Gastrocnemius medialis (tissue), 4 donors: ENCODE measurements at regions not wholly inside any gene's neighbourhood (a gene's known extent, or its start where the extent isn't known, plus 50 kb on each side); places are given as distances from the start of the nearest gene placed in this dataset.

Experiments used
- ATAC-seq, 2 donors: fragments of 150-250 bp; one replicate each; pipeline ENCODE4 v1.9.1; 2016
- DNase-seq, 2 donors: peaks; one replicate each; pipeline ENCODE4 v3.0.0-alpha.2; 2019
- H3K27ac ChIP-seq, 4 donors: fragments of 200-600 bp; sonication (generic); 1 replicate in 1 of 4; 2 replicates in 3 of 4; pipeline ENCODE4 v1.5.1; 2016 to 2018; ENCODE audit warnings: mild to moderate bottlenecking in 2 of 4, moderate library complexity in 1 of 4
- H3K27me3 ChIP-seq, 3 donors: fragments of 200-600 bp; sonication (generic) in 2 of 3; 1 replicate in 1 of 3; 2 replicates in 2 of 3; pipeline versions ENCODE4 v1.5.1 to v1.6.0; 2016 to 2019; ENCODE audit warnings: mild to moderate bottlenecking in 1 of 3, moderate library complexity in 1 of 3
- H3K36me3 ChIP-seq, 2 donors: fragments of 200-600 bp; sonication (generic) in 1 of 2; one replicate each; pipeline ENCODE4 v1.5.1; 2017 to 2018
- H3K4me1 ChIP-seq, 2 donors: fragments of 200-600 bp; sonication (generic) in 1 of 2; one replicate each; pipeline ENCODE4 v1.5.1; 2016 to 2017; ENCODE audit warnings: mild to moderate bottlenecking in 2 of 2
- H3K4me3 ChIP-seq, 4 donors: fragments of 200-600 bp; sonication (generic) in 3 of 4; 1 replicate in 1 of 4; 2 replicates in 3 of 4; pipeline ENCODE4 v1.5.1; 2016 to 2019; ENCODE audit warnings: mild to moderate bottlenecking in 2 of 4
- H3K9me3 ChIP-seq, 3 donors: fragments of 200-600 bp; sonication (generic) in 2 of 3; 1 replicate in 1 of 3; 2 replicates in 2 of 3; pipeline ENCODE4 v1.5.1; 2016 to 2019
- CTCF ChIP-seq, 5 experiments: fragments of 450-650 bp in 3 of 5; fragments of 200-600 bp in 2 of 5; sonication (generic) in 2 of 5; IDR thresholded peaks in 4 of 5; conservative IDR thresholded peaks in 1 of 5; 1 replicate in 4 of 5; 2 replicates in 1 of 5; pipeline ENCODE4 v1.5.1; 2016 to 2019; ENCODE audit warnings: antibody characterized with exemption in 5 of 5, mild to moderate bottlenecking in 3 of 5, moderate library complexity in 3 of 5
- POLR2A ChIP-seq, 2 donors: fragments of 450-650 bp; IDR thresholded peaks; one replicate each; pipeline ENCODE4 v1.6.1; 2017; ENCODE audit warnings: antibody characterized with exemption in 2 of 2, mild to moderate bottlenecking in 2 of 2, moderate library complexity in 2 of 2
- in situ Hi-C, 4 donors: fragments of 200-750 bp; cut with MboI; loops; one replicate each; pipeline versions ENCODE4 v1.15.0 to v1.8.0; 2017; ENCODE audit warnings: low sequenced_read_pairs in 4 of 4
- intact Hi-C: fragments of 100-400 bp; cut with DNase I; formaldehyde crosslinking; loops from one replicate; pipeline ENCODE4 v1.15.1; 2023; ENCODE audit warnings: low total_unique reads

GRCh38 chr14:83255727-83256090 lies 1722.1 kb upstream of the SEL1L start:
- in situ Hi-C loops: no loop called here
- ATAC-seq (no peak), DNase-seq (no peak)
- Histone ChIP-seq H3K4me1 (no peaks in the 10 kb centered on the region), H3K9me3 (no peaks in the 10 kb centered on the region), H3K4me3 (no peak overlapping the region), H3K27me3 (no peaks in the 10 kb centered on the region), H3K27ac (no peak overlapping the region), H3K36me3 (no peaks in the 10 kb centered on the region)
- intact Hi-C loops: no loop called here
- TF ChIP-seq CTCF (IDR thresholded peaks at IDR 0.05 in 4 of 5, conservative IDR thresholded peaks at IDR 0.05 in 1 of 5): no peak
- TF ChIP-seq POLR2A (IDR thresholded peaks at IDR 0.05): no peak

GRCh38 chr14:83257466-83258439 lies 1724.1 kb upstream of the SEL1L start:
- intact Hi-C loops: no loop called here
- in situ Hi-C loops: no loop called here
- no peak overlapping the region for H3K27ac ChIP-seq
- no peaks in the 10 kb centered on the region for H3K4me1 ChIP-seq
- H3K9me3 ChIP-seq: no peaks in the 10 kb centered on the region
- no peaks in the 10 kb centered on the region for H3K27me3 ChIP-seq
- no peak overlapping the region for H3K4me3 ChIP-seq
- H3K36me3 ChIP-seq: no peaks in the 10 kb centered on the region
- DNase-seq: no peak
- ATAC-seq: no peak
- TF ChIP-seq CTCF (IDR thresholded peaks at IDR 0.05 in 4 of 5, conservative IDR thresholded peaks at IDR 0.05 in 1 of 5) (no peak), POLR2A (IDR thresholded peaks at IDR 0.05) (no peak)

DNA sequence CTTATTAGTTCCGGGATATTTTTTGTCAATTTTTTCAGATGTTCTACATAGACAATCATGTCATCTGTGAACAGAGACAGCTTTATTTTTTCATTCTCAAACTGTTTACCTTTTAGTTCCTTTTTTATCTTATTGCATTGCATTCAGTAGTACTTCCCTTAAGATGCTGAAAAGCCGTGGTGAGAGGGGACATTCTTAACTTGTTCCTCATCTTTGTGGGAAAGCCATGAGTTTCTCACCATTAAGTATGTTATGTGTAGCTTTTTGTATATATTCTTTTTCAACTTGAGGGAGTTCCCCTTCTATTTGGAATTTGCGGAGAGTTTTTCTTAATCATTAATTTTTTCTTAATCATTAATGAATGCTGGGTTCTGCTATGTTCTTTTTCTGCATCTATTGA lies 1727.1 kb upstream of the SEL1L start:
- in situ Hi-C loops (no loop called here), intact Hi-C loops (no loop called here)
- Histone ChIP-seq H3K4me3 (no peak overlapping the region), H3K9me3 (no peaks in the 10 kb centered on the region), H3K27me3 (no peaks in the 10 kb centered on the region), H3K36me3 (no peaks in the 10 kb centered on the region), H3K4me1 (no peaks in the 10 kb centered on the region), H3K27ac (no peak overlapping the region)
- TF ChIP-seq POLR2A (IDR thresholded peaks at IDR 0.05): no peak
- no peak for TF ChIP-seq CTCF (IDR thresholded peaks at IDR 0.05 in 4 of 5, conservative IDR thresholded peaks at IDR 0.05 in 1 of 5)
- DNase-seq (no peak), ATAC-seq (no peak)

- Histone ChIP-seq H3K9me3 (no peaks in the 10 kb centered on the region), H3K4me3 (no peak overlapping the region), H3K4me1 (no peaks in the 10 kb centered on the region), H3K36me3 (no peaks in the 10 kb centered on the region), H3K27me3 (no peaks in the 10 kb centered on the region), H3K27ac (no peak overlapping the region)
- ATAC-seq (no peak), DNase-seq (no peak)
- in situ Hi-C loops: no loop called here
- no peak for TF ChIP-seq POLR2A (IDR thresholded peaks at IDR 0.05)
- no peak for TF ChIP-seq CTCF (IDR thresholded peaks at IDR 0.05 in 4 of 5, conservative IDR thresholded peaks at IDR 0.05 in 1 of 5)
- intact Hi-C loops: no loop called here
These were observed 1735.9 kb upstream of the SEL1L start for GRCh38 chr14:83269583-83269982.
